Ovary (tissue), 3 donors: ENCODE measurements at regions not wholly inside any gene's neighbourhood (a gene's known extent, or its start where the extent isn't known, plus 50 kb on each side); places are given as distances from the start of the nearest gene placed in this dataset.

Experiments used
- POLR2A ChIP-seq: fragments of 450-650 bp; IDR thresholded peaks from one replicate; pipeline ENCODE4 v1.6.1; 2017; ENCODE audit warnings: antibody characterized with exemption, mild to moderate bottlenecking, moderate library complexity
- TF ChIP-seq, protein P1 (sequence below), 3 donors: fragments of 450-650 bp in 2 of 3; fragments of 200-600 bp in 1 of 3; IDR thresholded peaks; one replicate each; pipeline versions ENCODE4 v1.5.1 to v1.8.0; 2016 to 2022; ENCODE audit warnings: antibody characterized with exemption in 3 of 3, mild to moderate bottlenecking in 1 of 3
- donor health status: DM: no; HTN: no; CAD: no.

DNA sequence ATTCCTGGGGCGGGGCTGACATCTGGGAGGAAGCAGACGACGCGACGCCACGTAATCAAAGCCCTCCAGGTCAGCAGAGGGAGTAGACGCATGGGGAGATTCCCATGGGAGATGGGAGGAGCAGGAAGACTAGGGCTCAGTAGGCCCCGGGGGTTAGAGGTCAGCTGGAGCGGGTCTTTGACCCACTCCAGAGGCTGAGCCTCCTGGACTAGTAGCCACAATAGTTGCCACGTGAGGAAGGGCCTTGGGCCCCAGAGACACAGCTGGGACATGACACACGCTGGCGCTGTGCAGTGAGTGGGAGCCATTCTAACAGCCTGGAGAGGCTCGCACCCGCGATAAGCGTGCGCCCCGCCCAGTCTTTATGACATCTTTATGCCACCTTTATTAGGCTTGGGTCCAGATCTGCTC lies 95.7 kb upstream of the AMZ2 start:
- TF ChIP-seq, protein P1, sequence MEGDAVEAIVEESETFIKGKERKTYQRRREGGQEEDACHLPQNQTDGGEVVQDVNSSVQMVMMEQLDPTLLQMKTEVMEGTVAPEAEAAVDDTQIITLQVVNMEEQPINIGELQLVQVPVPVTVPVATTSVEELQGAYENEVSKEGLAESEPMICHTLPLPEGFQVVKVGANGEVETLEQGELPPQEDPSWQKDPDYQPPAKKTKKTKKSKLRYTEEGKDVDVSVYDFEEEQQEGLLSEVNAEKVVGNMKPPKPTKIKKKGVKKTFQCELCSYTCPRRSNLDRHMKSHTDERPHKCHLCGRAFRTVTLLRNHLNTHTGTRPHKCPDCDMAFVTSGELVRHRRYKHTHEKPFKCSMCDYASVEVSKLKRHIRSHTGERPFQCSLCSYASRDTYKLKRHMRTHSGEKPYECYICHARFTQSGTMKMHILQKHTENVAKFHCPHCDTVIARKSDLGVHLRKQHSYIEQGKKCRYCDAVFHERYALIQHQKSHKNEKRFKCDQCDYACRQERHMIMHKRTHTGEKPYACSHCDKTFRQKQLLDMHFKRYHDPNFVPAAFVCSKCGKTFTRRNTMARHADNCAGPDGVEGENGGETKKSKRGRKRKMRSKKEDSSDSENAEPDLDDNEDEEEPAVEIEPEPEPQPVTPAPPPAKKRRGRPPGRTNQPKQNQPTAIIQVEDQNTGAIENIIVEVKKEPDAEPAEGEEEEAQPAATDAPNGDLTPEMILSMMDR (IDR thresholded peaks at IDR 0.05): no peak
- no peak for TF ChIP-seq POLR2A
